ENCODE measurements at regions not wholly inside any gene's neighbourhood (a gene's known extent, or its start where the extent isn't known, plus 50 kb on each side); places are given as distances from the start of the nearest gene placed in this dataset.

GRCh38 chr5:73295921-73296320, 122.9 kb downstream of the TMEM174 start:
- TF ChIP-seq CTCF (IDR thresholded peaks at IDR 0.05), result no peak
- no peak for TF ChIP-seq POLR2A (IDR thresholded peaks at IDR 0.05)

Data from Peyer's patch (tissue), 4 donors.